ENCODE measurements at regions not wholly inside any gene's neighbourhood (a gene's known extent, or its start where the extent isn't known, plus 50 kb on each side); places are given as distances from the start of the nearest gene placed in this dataset.

DNA sequence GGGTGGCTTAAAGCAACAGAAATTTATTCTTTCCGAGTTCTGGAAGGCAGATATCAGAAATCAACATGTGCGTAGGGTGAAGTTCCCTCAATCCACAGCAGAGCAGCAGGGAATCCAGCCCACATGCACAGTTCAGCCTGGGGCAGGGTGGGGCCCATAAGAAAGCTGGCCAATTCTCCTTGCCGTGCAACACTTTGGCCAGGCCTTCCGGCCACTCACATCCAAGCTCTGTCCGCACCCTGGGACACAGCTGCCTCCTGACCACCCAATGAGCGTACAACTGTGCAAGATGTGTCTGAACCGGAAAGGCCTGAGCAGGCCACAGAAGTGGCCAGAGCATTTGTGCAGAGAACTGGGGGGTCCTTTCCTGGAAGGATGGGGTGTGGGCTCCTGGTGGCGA is 274.9 kb downstream of the GADD45G start:
- CTCF ChIA-PET = interaction anchor here (0.6 to 1.3 kb wide), 3 partner anchors 82 to 1847 kb away, joined by 3 to 6 read pairs (median 4); no protein-coding TSS in a partner anchor
- POLR2A ChIA-PET = no interaction called here
- intact Hi-C loops (cut with micrococcal nuclease) = no loop called here
- Mint-ChIP-seq H3K4me1 (ENCODE audit: insufficient read depth, unreplicated experiment) (peaks cover 7% of the 10 kb centered on the region), H3K9me3 (ENCODE audit: unreplicated experiment) (no peaks in the 10 kb centered on the region), H3K27me3 (ENCODE audit: insufficient read depth, unreplicated experiment) (no peaks in the 10 kb centered on the region), H3K4me3 (ENCODE audit: unreplicated experiment) (no peak overlapping the region), H3K36me3 (ENCODE audit: insufficient read depth, unreplicated experiment) (no peaks in the 10 kb centered on the region), H3K27ac (ENCODE audit: low read depth, unreplicated experiment) (no peak overlapping the region)
- no TSS peak for BruUV-seq (replicated peaks)
- DNase-seq (ENCODE audit: unreplicated experiment) = no peak
- TF ChIP-seq, protein P1, sequence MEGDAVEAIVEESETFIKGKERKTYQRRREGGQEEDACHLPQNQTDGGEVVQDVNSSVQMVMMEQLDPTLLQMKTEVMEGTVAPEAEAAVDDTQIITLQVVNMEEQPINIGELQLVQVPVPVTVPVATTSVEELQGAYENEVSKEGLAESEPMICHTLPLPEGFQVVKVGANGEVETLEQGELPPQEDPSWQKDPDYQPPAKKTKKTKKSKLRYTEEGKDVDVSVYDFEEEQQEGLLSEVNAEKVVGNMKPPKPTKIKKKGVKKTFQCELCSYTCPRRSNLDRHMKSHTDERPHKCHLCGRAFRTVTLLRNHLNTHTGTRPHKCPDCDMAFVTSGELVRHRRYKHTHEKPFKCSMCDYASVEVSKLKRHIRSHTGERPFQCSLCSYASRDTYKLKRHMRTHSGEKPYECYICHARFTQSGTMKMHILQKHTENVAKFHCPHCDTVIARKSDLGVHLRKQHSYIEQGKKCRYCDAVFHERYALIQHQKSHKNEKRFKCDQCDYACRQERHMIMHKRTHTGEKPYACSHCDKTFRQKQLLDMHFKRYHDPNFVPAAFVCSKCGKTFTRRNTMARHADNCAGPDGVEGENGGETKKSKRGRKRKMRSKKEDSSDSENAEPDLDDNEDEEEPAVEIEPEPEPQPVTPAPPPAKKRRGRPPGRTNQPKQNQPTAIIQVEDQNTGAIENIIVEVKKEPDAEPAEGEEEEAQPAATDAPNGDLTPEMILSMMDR (IDR thresholded peaks at IDR 0.05; ENCODE audit: unreplicated experiment) = no peak

DNA sequence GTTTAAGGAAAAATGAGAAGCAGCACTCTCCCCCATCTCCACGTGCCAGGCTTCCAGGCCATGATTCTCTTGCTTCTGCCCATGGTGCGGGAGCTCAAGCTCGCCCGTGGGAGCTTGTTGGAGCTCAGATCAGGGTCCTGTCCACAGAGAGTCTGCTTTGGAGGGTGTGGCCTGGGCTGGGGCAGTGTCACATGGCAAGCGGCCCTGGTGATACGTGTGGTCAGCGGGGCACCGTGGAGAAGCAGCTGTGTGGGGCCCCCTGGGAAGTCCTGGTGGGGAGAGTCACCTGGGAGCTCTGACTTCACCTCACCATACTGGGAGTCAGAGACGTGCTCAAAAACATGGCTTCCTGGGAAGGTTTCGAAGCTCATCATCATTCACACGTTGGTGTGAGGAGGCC is 275.3 kb downstream of the GADD45G start:
- POLR2A ChIA-PET = no interaction called here
- H3K4me1 Mint-ChIP-seq (ENCODE audit: insufficient read depth, unreplicated experiment) = peaks cover 7% of the 10 kb centered on the region
- H3K27me3 Mint-ChIP-seq (ENCODE audit: insufficient read depth, unreplicated experiment) = no peaks in the 10 kb centered on the region
- no TSS peak for BruUV-seq (replicated peaks)
- no peaks in the 10 kb centered on the region for H3K36me3 Mint-ChIP-seq (ENCODE audit: insufficient read depth, unreplicated experiment)
- TF ChIP-seq, protein P1 (IDR thresholded peaks at IDR 0.05; ENCODE audit: unreplicated experiment) = no peak
- no peaks in the 10 kb centered on the region for H3K9me3 Mint-ChIP-seq (ENCODE audit: unreplicated experiment)
- CTCF ChIA-PET = interaction anchor here (0.6 to 1.3 kb wide), 2 partner anchors 82 to 220 kb away, joined by 4 to 6 read pairs; no protein-coding TSS in a partner anchor
- H3K4me3 Mint-ChIP-seq (ENCODE audit: unreplicated experiment) = no peak overlapping the region
- intact Hi-C loops (cut with micrococcal nuclease) = no loop called here
- no peak overlapping the region for H3K27ac Mint-ChIP-seq (ENCODE audit: low read depth, unreplicated experiment)
- DNase-seq (ENCODE audit: unreplicated experiment) = no peak

DNA sequence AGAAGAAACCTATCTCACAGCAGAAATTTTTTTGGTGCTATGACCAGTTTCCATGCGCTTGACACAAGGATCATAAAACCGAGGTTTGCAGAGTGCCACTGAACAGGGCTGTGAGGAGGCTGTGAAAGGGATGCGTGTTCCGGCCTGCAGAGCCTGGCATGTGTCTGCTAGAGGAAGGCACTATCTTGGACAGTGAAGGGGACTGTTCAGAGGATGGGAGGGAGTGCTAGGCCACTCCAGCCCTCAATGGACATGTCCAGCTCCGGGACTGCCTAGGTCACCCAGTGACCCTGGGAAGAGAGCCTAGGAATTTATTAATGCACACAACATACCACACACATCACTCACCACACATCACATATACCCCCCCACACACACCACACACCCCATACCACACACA is 275.9 kb downstream of the GADD45G start:
- Mint-ChIP-seq H3K27me3 (ENCODE audit: insufficient read depth, unreplicated experiment) (no peaks in the 10 kb centered on the region), H3K9me3 (ENCODE audit: unreplicated experiment) (no peaks in the 10 kb centered on the region), H3K27ac (ENCODE audit: low read depth, unreplicated experiment) (no peak overlapping the region), H3K4me3 (ENCODE audit: unreplicated experiment) (no peak overlapping the region), H3K36me3 (ENCODE audit: insufficient read depth, unreplicated experiment) (no peaks in the 10 kb centered on the region), H3K4me1 (ENCODE audit: insufficient read depth, unreplicated experiment) (peaks cover 7% of the 10 kb centered on the region)
- no peak for DNase-seq (ENCODE audit: unreplicated experiment)
- ChIA-PET POLR2A (no interaction called here), CTCF (interaction anchor here (1.3 kb wide), 1 partner anchor 219 kb away, joined by 4 read pairs; no protein-coding TSS in a partner anchor)
- TF ChIP-seq, protein P1 (IDR thresholded peaks at IDR 0.05; ENCODE audit: unreplicated experiment) = no peak
- BruUV-seq (replicated peaks) = no TSS peak
- intact Hi-C loops (cut with micrococcal nuclease) = no loop called here

DNA sequence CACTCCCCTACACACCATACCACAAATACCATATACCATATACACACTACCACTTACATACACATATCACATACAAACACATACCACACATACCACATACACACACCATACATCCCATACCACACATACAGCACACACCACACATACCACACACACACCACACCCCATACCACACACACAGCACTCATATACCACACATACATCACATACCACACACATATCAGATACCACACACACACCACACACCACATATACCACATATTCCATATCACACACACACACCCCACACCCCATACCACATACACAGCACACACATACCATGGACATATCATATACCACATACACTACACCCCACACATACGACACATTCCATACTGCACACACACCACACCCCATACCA is 276.6 kb downstream of the GADD45G start:
- no peaks in the 10 kb centered on the region for H3K9me3 Mint-ChIP-seq (ENCODE audit: unreplicated experiment)

More for the DNA sequence above, 276.6 kb downstream of the GADD45G start:
- Mint-ChIP-seq H3K27ac (ENCODE audit: low read depth, unreplicated experiment) (no peak overlapping the region), H3K27me3 (ENCODE audit: insufficient read depth, unreplicated experiment) (no peaks in the 10 kb centered on the region), H3K4me1 (ENCODE audit: insufficient read depth, unreplicated experiment) (peaks cover 7% of the 10 kb centered on the region), H3K36me3 (ENCODE audit: insufficient read depth, unreplicated experiment) (no peaks in the 10 kb centered on the region), H3K4me3 (ENCODE audit: unreplicated experiment) (no peak overlapping the region)
- ChIA-PET CTCF (no interaction called here), POLR2A (no interaction called here)
- no TSS peak for BruUV-seq (replicated peaks)
- intact Hi-C loops (cut with micrococcal nuclease) = no loop called here
- TF ChIP-seq, protein P1 (IDR thresholded peaks at IDR 0.05; ENCODE audit: unreplicated experiment) = no peak
- DNase-seq (ENCODE audit: unreplicated experiment) = no peak

Measured in MCF 10A (cell line).